Vagina (tissue), 2 donors: ENCODE measurements at regions not wholly inside any gene's neighbourhood (a gene's known extent, or its start where the extent isn't known, plus 50 kb on each side); places are given as distances from the start of the nearest gene placed in this dataset. TPM values are rescaled to one million over a fixed set of nuclear protein-coding genes. Genes with fewer than 3 reads are reported as not detected.

Experiments
- DNase-seq, 2 donors: peaks; one replicate each; pipeline ENCODE4 v3.0.0-alpha.2; 2017; ENCODE audit errors: extremely low spot score in 2 of 2
- H3K27ac ChIP-seq: fragments of 200-600 bp; sonication (generic); one replicate; pipeline ENCODE4 v1.5.1; 2019
- H3K27me3 ChIP-seq: fragments of 200-600 bp; sonication (generic); one replicate; pipeline ENCODE4 v1.5.1; 2019
- H3K36me3 ChIP-seq, 2 donors: fragments of 200-600 bp; sonication (generic); one replicate each; pipeline ENCODE4 v1.5.1; 2017 to 2019
- H3K4me1 ChIP-seq: fragments of 200-600 bp; sonication (generic); one replicate; pipeline ENCODE4 v1.5.1; 2019
- H3K4me3 ChIP-seq, 2 donors: fragments of 200-600 bp; sonication (generic); 1 replicate in 1 of 2; 2 replicates in 1 of 2; pipeline ENCODE4 v1.5.1; 2016 to 2019
- H3K9me3 ChIP-seq: fragments of 200-600 bp; sonication (generic); one replicate; pipeline ENCODE4 v1.5.1; 2019
- CTCF ChIP-seq, 3 experiments: fragments of 450-650 bp in 2 of 3; fragments of 200-600 bp in 1 of 3; sonication (generic) in 1 of 3; IDR thresholded peaks; one replicate each; pipeline ENCODE4 v1.5.1; 2017 to 2019; ENCODE audit warnings: antibody characterized with exemption in 3 of 3, mild to moderate bottlenecking in 2 of 3, moderate library complexity in 2 of 3
- POLR2A ChIP-seq, 2 donors: fragments of 450-650 bp; IDR thresholded peaks; one replicate each; pipeline ENCODE4 v1.6.1; 2017; ENCODE audit warnings: antibody characterized with exemption in 2 of 2, mild to moderate bottlenecking in 2 of 2, moderate library complexity in 2 of 2
- POLR2AphosphoS5 ChIP-seq, 2 donors: sonication (generic); formaldehyde crosslinking; IDR thresholded peaks; one replicate each; pipeline ENCODE4 v1.9.0; 2017; ENCODE audit warnings: antibody characterized with exemption in 2 of 2, mild to moderate bottlenecking in 2 of 2, low read depth in 1 of 2; ENCODE audit not compliant: insufficient read depth in 1 of 2
- intact Hi-C: fragments of 100-400 bp; cut with DNase I; formaldehyde crosslinking; loops from one replicate; pipeline ENCODE4 v1.15.1; 2023
- small RNA-seq: library from RNA; depleted of rRNA; stranded (forward); fragments of <200 nt; gene quantifications from one replicate; pipeline ENCODE3, GENCODE V24; 2016

DNA sequence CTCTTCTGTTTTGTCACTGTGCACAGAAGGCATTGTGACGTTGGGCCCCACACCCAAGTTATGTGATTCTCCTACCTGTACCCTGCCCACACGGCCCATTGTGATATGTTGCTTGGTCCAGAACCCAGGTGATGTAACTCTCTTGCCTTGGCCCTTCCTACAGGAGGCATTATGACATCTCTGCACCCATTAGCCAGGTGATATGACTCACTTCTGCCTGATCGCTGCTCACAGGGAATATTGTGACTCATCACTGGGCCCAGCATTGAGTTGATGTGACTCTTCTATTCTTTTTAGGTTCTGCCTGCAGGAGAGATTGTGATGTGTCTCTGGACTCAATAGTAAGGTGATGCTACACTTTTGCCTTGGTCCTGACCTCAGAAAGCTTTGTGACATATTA, 65.4 kb upstream of the ZNF91 start:
- intact Hi-C loops = no loop called here
- TF ChIP-seq CTCF (IDR thresholded peaks at IDR 0.05) (no peak), POLR2AphosphoS5 (IDR thresholded peaks at IDR 0.05; ENCODE audit: insufficient read depth in 1 of 2, low read depth in 1 of 2) (no peak), POLR2A (IDR thresholded peaks at IDR 0.05) (no peak)
- no peak for DNase-seq
- Histone ChIP-seq H3K4me3 (no peak overlapping the region), H3K36me3 (no peaks in the 10 kb centered on the region), H3K4me1 (no peaks in the 10 kb centered on the region), H3K9me3 (no peaks in the 10 kb centered on the region), H3K27me3 (no peaks in the 10 kb centered on the region), H3K27ac (no peak overlapping the region)

Small RNAs in the stretch of these regions (small RNA-seq; reads per million reads assigned to genes)
- not detected for gene RPS27P29
